K562 (cell line): ENCODE measurements at regions not wholly inside any gene's neighbourhood (a gene's known extent, or its start where the extent isn't known, plus 50 kb on each side); places are given as distances from the start of the nearest gene placed in this dataset.

Source experiments
- EP300 ChIP-seq: IDR thresholded peaks from 2 replicates; pipeline ENCODE4 v1.6.1; 2012; ENCODE audit warnings: low read length, improper control_type of control experiment
- FOXM1 ChIP-seq, 2 experiments: fragments of 450-650 bp in 1 of 2; sonication (generic) in 1 of 2; formaldehyde crosslinking in 1 of 2; IDR thresholded peaks; 2 replicates each; pipeline versions ENCODE4 v1.6.1 to v1.9.0; 2017 to 2022; ENCODE audit warnings: low read depth in 2 of 2, mild to moderate bottlenecking in 2 of 2, missing genetic modification reagents in 1 of 2, moderate library complexity in 1 of 2
- GABPA ChIP-seq: fragments of 200-800 bp; sonication (Bioruptor generic); conservative IDR thresholded peaks from 2 replicates; pipeline ENCODE4 v1.6.1; 2016; ENCODE audit warnings: low read depth, missing genetic modification characterization, missing compliant biosample characterization
- KAT7 ChIP-seq: sonication (generic); formaldehyde crosslinking; IDR thresholded peaks from 2 replicates; pipeline ENCODE4 v1.8.0; 2022; ENCODE audit warnings: missing genetic modification reagents, mild to moderate bottlenecking, borderline replicate concordance
- KLF13 ChIP-seq: fragments of 450-650 bp; IDR thresholded peaks from 2 replicates; pipeline ENCODE4 v1.6.1; 2016; ENCODE audit warnings: missing genetic modification characterization, low read depth, mild to moderate bottlenecking, missing compliant biosample characterization, moderate library complexity, borderline replicate concordance
- POLR2A ChIP-seq: fragments of 450-650 bp; conservative IDR thresholded peaks from 2 replicates; pipeline ENCODE4 v1.6.1; 2016
- RB1 ChIP-seq: fragments of 450-650 bp; IDR thresholded peaks from 2 replicates; pipeline ENCODE4 v1.6.1; 2017; ENCODE audit warnings: low read depth, mild to moderate bottlenecking
- RBFOX2 ChIP-seq: fragments of 200-400 bp; formaldehyde crosslinking; IDR thresholded peaks from 2 replicates; pipeline ENCODE4 v1.6.1; 2017; ENCODE audit warnings: low read depth, mild to moderate bottlenecking, low read length, moderate library complexity
- TAF1 ChIP-seq: IDR thresholded peaks from 2 replicates; pipeline ENCODE4 v1.6.1; 2011; ENCODE audit warnings: mild to moderate bottlenecking, low read length, moderate library complexity; ENCODE audit not compliant: insufficient read depth, control insufficient read depth, severe bottlenecking; ENCODE audit errors: extremely low read depth
- TGIF2 ChIP-seq: sonication (generic); formaldehyde crosslinking; IDR thresholded peaks from 2 replicates; pipeline ENCODE4 v1.8.1; 2022; ENCODE audit warnings: mild to moderate bottlenecking, missing genetic modification reagents, moderate library complexity
- THRA ChIP-seq: fragments of 450-650 bp; IDR thresholded peaks from 2 replicates; pipeline ENCODE4 v1.6.1; 2017; ENCODE audit warnings: mild to moderate bottlenecking, moderate library complexity
- ZBTB7A ChIP-seq: IDR thresholded peaks from 2 replicates; pipeline ENCODE4 v1.6.1; 2011; ENCODE audit warnings: low read depth, mild to moderate bottlenecking, low read length, moderate library complexity, borderline replicate concordance; ENCODE audit not compliant: control insufficient read depth
- TF ChIP-seq, protein P1 (sequence below), 3 experiments: IDR thresholded peaks in 2 of 3; conservative IDR thresholded peaks in 1 of 3; 2 replicates each; pipeline ENCODE4 v1.5.1; 2011 to 2012; ENCODE audit warnings: low read length in 3 of 3, mild to moderate bottlenecking in 3 of 3, control low read depth in 2 of 3, improper control_type of control experiment in 1 of 3, inconsistent platforms in 1 of 3, low read depth in 1 of 3, mixed read lengths in 1 of 3, moderate library complexity in 1 of 3; ENCODE audit not compliant: insufficient read depth in 2 of 3

GRCh38 chr2:64244037-64244416 lies 99.8 kb upstream of the PELI1 start:
- no peak for TF ChIP-seq RB1
- no peak for TF ChIP-seq FOXM1 (IDR thresholded peaks at IDR 0.05; ENCODE audit: low read depth)
- TF ChIP-seq FOXM1 (CRISPR knock-in tag; IDR thresholded peaks at IDR 0.05; ENCODE audit: low read depth): no peak
- TF ChIP-seq KAT7 (CRISPR knock-in tag): no peak
- TF ChIP-seq, protein P1, sequence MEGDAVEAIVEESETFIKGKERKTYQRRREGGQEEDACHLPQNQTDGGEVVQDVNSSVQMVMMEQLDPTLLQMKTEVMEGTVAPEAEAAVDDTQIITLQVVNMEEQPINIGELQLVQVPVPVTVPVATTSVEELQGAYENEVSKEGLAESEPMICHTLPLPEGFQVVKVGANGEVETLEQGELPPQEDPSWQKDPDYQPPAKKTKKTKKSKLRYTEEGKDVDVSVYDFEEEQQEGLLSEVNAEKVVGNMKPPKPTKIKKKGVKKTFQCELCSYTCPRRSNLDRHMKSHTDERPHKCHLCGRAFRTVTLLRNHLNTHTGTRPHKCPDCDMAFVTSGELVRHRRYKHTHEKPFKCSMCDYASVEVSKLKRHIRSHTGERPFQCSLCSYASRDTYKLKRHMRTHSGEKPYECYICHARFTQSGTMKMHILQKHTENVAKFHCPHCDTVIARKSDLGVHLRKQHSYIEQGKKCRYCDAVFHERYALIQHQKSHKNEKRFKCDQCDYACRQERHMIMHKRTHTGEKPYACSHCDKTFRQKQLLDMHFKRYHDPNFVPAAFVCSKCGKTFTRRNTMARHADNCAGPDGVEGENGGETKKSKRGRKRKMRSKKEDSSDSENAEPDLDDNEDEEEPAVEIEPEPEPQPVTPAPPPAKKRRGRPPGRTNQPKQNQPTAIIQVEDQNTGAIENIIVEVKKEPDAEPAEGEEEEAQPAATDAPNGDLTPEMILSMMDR (IDR thresholded peaks at IDR 0.05 in 2 of 3, conservative IDR thresholded peaks at IDR 0.05 in 1 of 3; ENCODE audit: insufficient read depth in 2 of 3, low read depth in 1 of 3, low read length in 3 of 3): no peak
- TF ChIP-seq TGIF2 (CRISPR knock-in tag): no peak
- TF ChIP-seq KLF13 (tag): no peak
- TF ChIP-seq GABPA (tag): no peak
- TF ChIP-seq TAF1: no peak
- TF ChIP-seq RBFOX2: no peak
- TF ChIP-seq THRA: no peak
- TF ChIP-seq EP300: no peak
- no peak for TF ChIP-seq ZBTB7A
- TF ChIP-seq POLR2A: no peak
